ENCODE measurements at regions not wholly inside any gene's neighbourhood (a gene's known extent, or its start where the extent isn't known, plus 50 kb on each side); places are given as distances from the start of the nearest gene placed in this dataset.

GRCh38 chr17:81345228-81346089, 49.8 kb upstream of the BAHCC1 start:
- Histone ChIP-seq H3K27me3 (no peaks in the 10 kb centered on the region), H3K9me3 (no peaks in the 10 kb centered on the region), H3K4me1 (peaks cover 50% of the 10 kb centered on the region), H3K36me3 (no peaks in the 10 kb centered on the region), H3K27ac (peak overlapping the region; percentile 97), H3K4me3 (peak overlapping the region; percentile 74 to 78)
- DNase-seq (ENCODE audit: extremely low spot score in 2 of 2), result no peak
- TF ChIP-seq, protein P1, sequence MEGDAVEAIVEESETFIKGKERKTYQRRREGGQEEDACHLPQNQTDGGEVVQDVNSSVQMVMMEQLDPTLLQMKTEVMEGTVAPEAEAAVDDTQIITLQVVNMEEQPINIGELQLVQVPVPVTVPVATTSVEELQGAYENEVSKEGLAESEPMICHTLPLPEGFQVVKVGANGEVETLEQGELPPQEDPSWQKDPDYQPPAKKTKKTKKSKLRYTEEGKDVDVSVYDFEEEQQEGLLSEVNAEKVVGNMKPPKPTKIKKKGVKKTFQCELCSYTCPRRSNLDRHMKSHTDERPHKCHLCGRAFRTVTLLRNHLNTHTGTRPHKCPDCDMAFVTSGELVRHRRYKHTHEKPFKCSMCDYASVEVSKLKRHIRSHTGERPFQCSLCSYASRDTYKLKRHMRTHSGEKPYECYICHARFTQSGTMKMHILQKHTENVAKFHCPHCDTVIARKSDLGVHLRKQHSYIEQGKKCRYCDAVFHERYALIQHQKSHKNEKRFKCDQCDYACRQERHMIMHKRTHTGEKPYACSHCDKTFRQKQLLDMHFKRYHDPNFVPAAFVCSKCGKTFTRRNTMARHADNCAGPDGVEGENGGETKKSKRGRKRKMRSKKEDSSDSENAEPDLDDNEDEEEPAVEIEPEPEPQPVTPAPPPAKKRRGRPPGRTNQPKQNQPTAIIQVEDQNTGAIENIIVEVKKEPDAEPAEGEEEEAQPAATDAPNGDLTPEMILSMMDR (IDR thresholded peaks at IDR 0.05), result peak in 1 of 3 experiments; percentile 21
- TF ChIP-seq POLR2AphosphoS5 (IDR thresholded peaks at IDR 0.05; ENCODE audit: insufficient read depth in 1 of 2, low read depth in 1 of 2) (no peak), POLR2A (IDR thresholded peaks at IDR 0.05) (peak in 1 of 2 donors; percentile 75)
- intact Hi-C loops (cut with DNase I), result loop anchor here (2.0 kb wide), 1 partner anchor 135 kb away; no protein-coding TSS in a partner anchor
